IMR-90 (cell line): ENCODE measurements at regions not wholly inside any gene's neighbourhood (a gene's known extent, or its start where the extent isn't known, plus 50 kb on each side); places are given as distances from the start of the nearest gene placed in this dataset.

ENCODE experiments used
- ATAC-seq: fragments of 200-7000 bp; cut with Tn5 transposase; 2 replicates; pipeline ENCODE4 v1.9.1; 2020; ENCODE audit warnings: low read depth, mild to moderate bottlenecking, moderate library complexity
- BruUV-seq: library from RNA; stranded (reverse); fragments of 400-500 nt; replicated peaks from 2 replicates; lab custom pipeline; 2021; lab: Mats Ljungman, UMichigan
- CTCF ChIA-PET: fragments of 300-600 bp; formaldehyde crosslinking; extraction: SDS; loops from one replicate; lab custom pipeline; 2021; ENCODE audit warnings: antibody characterized with exemption; lab: Yijun Ruan, JAX
- POLR2A ChIA-PET: fragments of 300-600 bp; sonication (Branson Sonifier 250); formaldehyde crosslinking; loops from one replicate; lab custom pipeline; 2022; ENCODE audit warnings: antibody characterized with exemption; ENCODE audit not compliant: unreplicated experiment; lab: Charles Lee
- DNase-seq: peaks from one replicate; pipeline ENCODE4 v3.0.0; 2013
- H2AFZ ChIP-seq: replicated peaks from 2 replicates; pipeline ENCODE3; 2013; ENCODE audit warnings: low read length, mild to moderate bottlenecking; ENCODE audit not compliant: poor library complexity
- H2AK5ac ChIP-seq: 2 replicates; pipeline ENCODE4 v1.6.1; 2013; ENCODE audit warnings: low read depth, low read length, inconsistent platforms
- H2AK9ac ChIP-seq: replicated peaks from 2 replicates; pipeline ENCODE3; 2013; ENCODE audit warnings: mild to moderate bottlenecking, low read depth, low read length, moderate library complexity; ENCODE audit not compliant: poor library complexity
- H2BK120ac ChIP-seq: 2 replicates; pipeline ENCODE4 v1.6.1; 2013; ENCODE audit warnings: low read depth, low read length, inconsistent platforms
- H2BK15ac ChIP-seq: 3 replicates; pipeline ENCODE4 v1.6.1; 2013; ENCODE audit warnings: low read depth, low read length, inconsistent platforms
- H2BK20ac ChIP-seq: 2 replicates; pipeline ENCODE4 v1.6.1; 2013; ENCODE audit warnings: low read depth, mild to moderate bottlenecking, inconsistent platforms, low read length, moderate library complexity
- H2BK5ac ChIP-seq: 2 replicates; pipeline ENCODE4 v1.6.1; 2013; ENCODE audit warnings: mild to moderate bottlenecking, low read depth, low read length, inconsistent platforms; ENCODE audit not compliant: poor library complexity, severe bottlenecking
- H3K14ac ChIP-seq: replicated peaks from 2 replicates; pipeline ENCODE4 v1.6.1; 2013; ENCODE audit warnings: low read depth, low read length, inconsistent platforms
- H3K18ac ChIP-seq: 2 replicates; pipeline ENCODE4 v1.6.1; 2013; ENCODE audit warnings: low read depth, low read length, control low read depth
- H3K23ac ChIP-seq: 2 replicates; pipeline ENCODE4 v1.6.1; 2013; ENCODE audit warnings: low read depth, low read length, inconsistent platforms
- H3K27ac ChIP-seq: 2 replicates; pipeline ENCODE4 v1.5.1; 2013; ENCODE audit warnings: mild to moderate bottlenecking, control low read depth, low read length; ENCODE audit not compliant: insufficient read depth
- H3K27me3 ChIP-seq: 2 replicates; pipeline ENCODE4 v1.6.1; 2013; ENCODE audit warnings: low read length; ENCODE audit not compliant: control insufficient read depth, insufficient read depth
- H3K36me3 ChIP-seq: 2 replicates; pipeline ENCODE4 v1.6.1; 2013; ENCODE audit warnings: low read length, mixed read lengths; ENCODE audit not compliant: control insufficient read depth, insufficient read depth
- H3K4ac ChIP-seq: 2 replicates; pipeline ENCODE4 v1.6.1; 2013; ENCODE audit warnings: low read depth, low read length, inconsistent platforms
- H3K4me1 ChIP-seq: 2 replicates; pipeline ENCODE4 v1.6.1; 2013; ENCODE audit warnings: low read length, mixed read lengths; ENCODE audit not compliant: control insufficient read depth, insufficient read depth
- H3K4me2 ChIP-seq: 2 replicates; pipeline ENCODE4 v1.6.1; 2013; ENCODE audit warnings: low read depth, mild to moderate bottlenecking, control low read depth, low read length, moderate library complexity
- H3K4me3 ChIP-seq: 2 replicates; pipeline ENCODE4 v1.5.1; 2013; ENCODE audit warnings: low read depth, mild to moderate bottlenecking, control low read depth, low read length, moderate library complexity; ENCODE audit not compliant: insufficient read depth
- H3K56ac ChIP-seq: 2 replicates; pipeline ENCODE4 v1.6.1; 2013; ENCODE audit warnings: low read length, inconsistent platforms; ENCODE audit not compliant: insufficient read depth; ENCODE audit errors: extremely low read depth
- H3K79me1 ChIP-seq, 2 experiments: 2 replicates each; pipeline ENCODE4 v1.6.1; 2013; ENCODE audit warnings: low read length in 2 of 2, inconsistent platforms in 1 of 2, low read depth in 1 of 2
- H3K9ac ChIP-seq: 2 replicates; pipeline ENCODE4 v1.6.1; 2013; ENCODE audit warnings: low read depth, low read length, control low read depth
- H3K9me1 ChIP-seq: 2 replicates; pipeline ENCODE4 v1.6.1; 2013; ENCODE audit warnings: low read length, inconsistent platforms; ENCODE audit not compliant: insufficient read depth
- H3K9me3 ChIP-seq: 2 replicates; pipeline ENCODE4 v1.6.1; 2013; ENCODE audit warnings: low read length; ENCODE audit not compliant: control insufficient read depth, insufficient read depth
- H4K20me1 ChIP-seq: 2 replicates; pipeline ENCODE4 v1.6.1; 2013; ENCODE audit warnings: low read length, inconsistent platforms; ENCODE audit not compliant: insufficient read depth
- H4K5ac ChIP-seq: 2 replicates; pipeline ENCODE4 v1.6.1; 2013; ENCODE audit warnings: mild to moderate bottlenecking, low read depth, low read length, control low read depth
- H4K8ac ChIP-seq, 2 experiments: 2 replicates each; pipeline ENCODE4 v1.6.1; 2013; ENCODE audit warnings: low read depth in 2 of 2, low read length in 2 of 2, control low read depth in 1 of 2, inconsistent platforms in 1 of 2
- H4K91ac ChIP-seq: 2 replicates; pipeline ENCODE4 v1.6.1; 2013; ENCODE audit warnings: low read depth, low read length, inconsistent platforms; ENCODE audit not compliant: insufficient read depth
- BHLHE40 ChIP-seq: fragments of 150-350 bp; IDR thresholded peaks from 2 replicates; pipeline ENCODE4 v1.6.1; 2016; ENCODE audit warnings: mild to moderate bottlenecking, low read depth, low read length
- CEBPB ChIP-seq: IDR thresholded peaks from 2 replicates; pipeline ENCODE4 v1.6.1; 2012; ENCODE audit warnings: low read depth, low read length, improper control_type of control experiment
- CHD1 ChIP-seq: IDR thresholded peaks from 2 replicates; pipeline ENCODE4 v1.6.1; 2012; ENCODE audit warnings: low read depth, low read length, improper control_type of control experiment
- ELK1 ChIP-seq: fragments of 150-350 bp; IDR thresholded peaks from 2 replicates; pipeline ENCODE4 v1.6.1; 2016; ENCODE audit warnings: low read depth, mild to moderate bottlenecking, low read length, moderate library complexity, borderline replicate concordance
- FOS ChIP-seq: fragments of 150-350 bp; IDR thresholded peaks from 2 replicates; pipeline ENCODE4 v1.6.1; 2016; ENCODE audit warnings: low read depth, low read length
- MAFK ChIP-seq: IDR thresholded peaks from 2 replicates; pipeline ENCODE4 v1.6.1; 2012; ENCODE audit warnings: low read depth, low read length, improper control_type of control experiment
- MAZ ChIP-seq: IDR thresholded peaks from 2 replicates; pipeline ENCODE4 v1.6.1; 2012; ENCODE audit warnings: low read depth, mild to moderate bottlenecking, low read length, improper control_type of control experiment, moderate library complexity, borderline replicate concordance
- MXI1 ChIP-seq: IDR thresholded peaks from 2 replicates; pipeline ENCODE4 v1.6.1; 2012; ENCODE audit warnings: low read depth, mild to moderate bottlenecking, low read length, moderate library complexity, borderline replicate concordance
- NFE2L2 ChIP-seq: fragments of 150-350 bp; IDR thresholded peaks from 2 replicates; pipeline ENCODE4 v1.6.1; 2016; ENCODE audit warnings: low read depth, mild to moderate bottlenecking, low read length
- POLR2A ChIP-seq: IDR thresholded peaks from 2 replicates; pipeline ENCODE4 v1.6.1; 2012; ENCODE audit warnings: mild to moderate bottlenecking, low read depth, low read length
- RAD21 ChIP-seq: IDR thresholded peaks from 2 replicates; pipeline ENCODE4 v1.6.1; 2012; ENCODE audit warnings: low read length, improper control_type of control experiment
- RCOR1 ChIP-seq: IDR thresholded peaks from 2 replicates; pipeline ENCODE4 v1.6.1; 2012; ENCODE audit warnings: mild to moderate bottlenecking, low read length, improper control_type of control experiment; ENCODE audit not compliant: insufficient replicate concordance
- RFX5 ChIP-seq: IDR thresholded peaks from 2 replicates; pipeline ENCODE4 v1.8.0; 2012; ENCODE audit warnings: low read depth, mild to moderate bottlenecking, low read length, moderate library complexity
- SMC3 ChIP-seq: fragments of 150-350 bp; IDR thresholded peaks from 2 replicates; pipeline ENCODE4 v1.6.1; 2016; ENCODE audit warnings: low read depth, mild to moderate bottlenecking, antibody characterized with exemption, low read length, moderate library complexity
- WGBS, 2 experiments: methylation state at CpG; one replicate each; pipeline versions ENCODE4 v1.1.5 to v1.1.7; 2013; ENCODE audit warnings: missing lambda C conversion rate in 2 of 2; ENCODE audit not compliant: insufficient read length in 1 of 2; ENCODE audit errors: extremely low coverage in 2 of 2; 5-methylcytosine and 5-hydroxymethylcytosine counted together
- dilution Hi-C: fragments of 300-500 bp; cut with HindIII; formaldehyde crosslinking; loops from one replicate; pipeline ENCODE4 v1.14.3; 2018; ENCODE audit warnings: low sequenced_read_pairs; ENCODE audit not compliant: unreplicated experiment
- in situ Hi-C: fragments of 300-500 bp; cut with MboI; formaldehyde crosslinking; loops from 3 replicates; pipeline ENCODE4 v1.14.3; 2019; ENCODE audit warnings: low sequenced_read_pairs, inconsistent platforms, mixed read lengths
- intact Hi-C: fragments of 100-400 bp; cut with micrococcal nuclease; formaldehyde crosslinking; loops from 2 replicates; pipeline ENCODE4 v1.10.0; 2022
- TF ChIP-seq, protein P1 (sequence below): conservative IDR thresholded peaks from 2 replicates; pipeline ENCODE4 v1.5.1; 2012; ENCODE audit warnings: mild to moderate bottlenecking, low read depth, low read length, improper control_type of control experiment
- TF ChIP-seq, protein P2 (sequence below): fragments of 150-350 bp; IDR thresholded peaks from 2 replicates; pipeline ENCODE4 v1.6.1; 2017; ENCODE audit warnings: mild to moderate bottlenecking, antibody characterized with exemption, low read length, low read depth

DNA sequence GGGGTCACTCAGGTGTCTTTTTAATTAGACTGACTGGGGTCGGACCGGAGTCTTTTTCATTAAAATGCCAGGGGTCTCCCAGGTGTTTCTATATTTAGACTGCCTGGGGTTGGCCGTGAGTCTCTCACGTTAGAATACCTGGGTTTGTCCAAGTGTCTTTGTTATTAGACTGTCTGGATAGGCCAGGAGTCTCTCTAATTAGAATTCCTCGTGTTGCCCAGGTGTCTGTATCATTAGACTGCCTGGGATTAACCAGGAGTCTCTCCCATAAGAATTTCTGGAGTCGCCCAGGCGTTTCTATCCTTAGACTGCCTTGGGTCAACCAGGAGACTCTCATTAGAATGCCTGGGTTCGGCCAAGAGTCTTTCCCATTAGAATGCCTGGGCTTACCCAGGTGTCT, 1445.7 kb downstream of the UQCRFS1 start:
- Histone ChIP-seq H2BK20ac (no peak overlapping the region), H3K9me3 (peaks cover 21% of the 10 kb centered on the region)
- intact Hi-C loops: no loop called here

More for the DNA sequence above, 1445.7 kb downstream of the UQCRFS1 start:
- BruUV-seq: no TSS peak
- Histone ChIP-seq H4K91ac (no peak overlapping the region), H2BK120ac (no peak overlapping the region), H3K79me1 (no peaks in the 10 kb centered on the region), H2AK5ac (no peak overlapping the region), H3K9me1 (no peaks in the 10 kb centered on the region), H4K5ac (no peak overlapping the region), H3K23ac (no peak overlapping the region), H3K27me3 (no peaks in the 10 kb centered on the region), H3K36me3 (no peaks in the 10 kb centered on the region), H2AFZ (no peak overlapping the region), H3K56ac (no peak overlapping the region), H2BK15ac (no peak overlapping the region), H2AK9ac (no peak overlapping the region), H4K20me1 (no peaks in the 10 kb centered on the region), H3K4me2 (no peak overlapping the region), H3K14ac (no peak overlapping the region), H3K9ac (no peak overlapping the region), H3K18ac (no peak overlapping the region), H3K4ac (no peak overlapping the region), H2BK5ac (no peak overlapping the region), H3K27ac (no peak overlapping the region), H4K8ac (no peak overlapping the region), H3K4me1 (no peaks in the 10 kb centered on the region), H3K4me3 (no peak overlapping the region)
- DNase-seq (no peak), ATAC-seq (no peak)
- in situ Hi-C loops (no loop called here), dilution Hi-C loops (no loop called here)
- 100% methylated on average over 2 of the region's 8 CpGs; no CpG with 5 or more reads in 1 of the 2 experiments for WGBS, 2 experiments
- ChIA-PET POLR2A (no interaction called here), CTCF (no interaction called here)
- TF ChIP-seq SMC3 (no peak), NFE2L2 (no peak), FOS (no peak), MAZ (no peak), CHD1 (no peak), MAFK (no peak), POLR2A (no peak), RAD21 (no peak), MXI1 (no peak), RCOR1 (no peak), ELK1 (no peak), RFX5 (no peak), BHLHE40 (no peak), CEBPB (no peak)
- TF ChIP-seq, protein P1, sequence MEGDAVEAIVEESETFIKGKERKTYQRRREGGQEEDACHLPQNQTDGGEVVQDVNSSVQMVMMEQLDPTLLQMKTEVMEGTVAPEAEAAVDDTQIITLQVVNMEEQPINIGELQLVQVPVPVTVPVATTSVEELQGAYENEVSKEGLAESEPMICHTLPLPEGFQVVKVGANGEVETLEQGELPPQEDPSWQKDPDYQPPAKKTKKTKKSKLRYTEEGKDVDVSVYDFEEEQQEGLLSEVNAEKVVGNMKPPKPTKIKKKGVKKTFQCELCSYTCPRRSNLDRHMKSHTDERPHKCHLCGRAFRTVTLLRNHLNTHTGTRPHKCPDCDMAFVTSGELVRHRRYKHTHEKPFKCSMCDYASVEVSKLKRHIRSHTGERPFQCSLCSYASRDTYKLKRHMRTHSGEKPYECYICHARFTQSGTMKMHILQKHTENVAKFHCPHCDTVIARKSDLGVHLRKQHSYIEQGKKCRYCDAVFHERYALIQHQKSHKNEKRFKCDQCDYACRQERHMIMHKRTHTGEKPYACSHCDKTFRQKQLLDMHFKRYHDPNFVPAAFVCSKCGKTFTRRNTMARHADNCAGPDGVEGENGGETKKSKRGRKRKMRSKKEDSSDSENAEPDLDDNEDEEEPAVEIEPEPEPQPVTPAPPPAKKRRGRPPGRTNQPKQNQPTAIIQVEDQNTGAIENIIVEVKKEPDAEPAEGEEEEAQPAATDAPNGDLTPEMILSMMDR: no peak
- TF ChIP-seq, protein P2, sequence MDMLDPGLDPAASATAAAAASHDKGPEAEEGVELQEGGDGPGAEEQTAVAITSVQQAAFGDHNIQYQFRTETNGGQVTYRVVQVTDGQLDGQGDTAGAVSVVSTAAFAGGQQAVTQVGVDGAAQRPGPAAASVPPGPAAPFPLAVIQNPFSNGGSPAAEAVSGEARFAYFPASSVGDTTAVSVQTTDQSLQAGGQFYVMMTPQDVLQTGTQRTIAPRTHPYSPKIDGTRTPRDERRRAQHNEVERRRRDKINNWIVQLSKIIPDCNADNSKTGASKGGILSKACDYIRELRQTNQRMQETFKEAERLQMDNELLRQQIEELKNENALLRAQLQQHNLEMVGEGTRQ: no peak
